GM19043 (cell line): ENCODE measurements at regions not wholly inside any gene's neighbourhood (a gene's known extent, or its start where the extent isn't known, plus 50 kb on each side); places are given as distances from the start of the nearest gene placed in this dataset.

Source experiments
- ATAC-seq: cut with Tn5 transposase; IDR thresholded peaks from one replicate; pipeline ENCODE4 v1.9.1; 2021; ENCODE audit warnings: low read depth; ENCODE audit not compliant: unreplicated experiment

DNA sequence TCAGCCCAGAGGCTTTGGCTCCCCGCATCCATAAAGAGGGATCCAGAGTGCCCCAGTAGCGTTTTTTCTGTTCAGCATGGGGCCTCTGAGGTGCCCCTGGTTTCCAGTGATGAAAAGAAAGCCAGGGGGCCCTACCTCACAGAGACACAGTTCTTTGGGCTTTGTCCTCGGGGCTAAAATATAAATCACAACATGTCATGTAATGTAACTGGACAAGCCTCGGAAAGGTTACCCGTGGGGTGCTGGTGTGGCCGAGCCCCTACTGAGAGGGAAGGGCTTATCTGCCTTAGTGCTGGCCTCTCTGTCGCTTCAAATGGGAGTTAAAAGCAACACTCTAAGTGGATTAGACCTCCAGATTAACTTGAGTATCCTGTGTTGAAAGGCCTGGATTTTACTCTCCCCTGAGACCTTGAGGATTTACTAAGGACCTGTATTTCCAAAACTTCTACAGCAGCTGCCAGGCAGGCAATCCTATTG is 251.6 kb upstream of the APCDD1 start:
- no peak for ATAC-seq

DNA sequence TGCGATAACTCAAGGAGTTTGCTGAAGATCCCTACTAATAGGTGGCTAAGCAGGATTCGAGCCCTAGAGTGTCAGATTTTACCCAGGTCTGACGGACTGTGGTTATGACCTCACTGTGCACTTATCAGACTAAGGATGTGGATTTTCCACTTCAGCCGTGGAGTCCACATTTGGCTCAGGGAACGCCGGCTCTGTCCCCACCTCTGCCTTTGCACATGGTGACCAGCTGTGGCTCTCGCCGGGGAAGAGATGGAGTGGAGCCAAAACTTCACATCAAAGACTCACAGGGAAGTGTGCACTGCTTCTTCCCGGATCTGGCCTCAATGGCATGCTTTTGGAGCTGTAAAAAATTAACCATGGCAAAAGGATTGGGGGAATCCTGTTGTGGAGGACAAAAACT is 249.3 kb upstream of the APCDD1 start:
- no peak for ATAC-seq

DNA sequence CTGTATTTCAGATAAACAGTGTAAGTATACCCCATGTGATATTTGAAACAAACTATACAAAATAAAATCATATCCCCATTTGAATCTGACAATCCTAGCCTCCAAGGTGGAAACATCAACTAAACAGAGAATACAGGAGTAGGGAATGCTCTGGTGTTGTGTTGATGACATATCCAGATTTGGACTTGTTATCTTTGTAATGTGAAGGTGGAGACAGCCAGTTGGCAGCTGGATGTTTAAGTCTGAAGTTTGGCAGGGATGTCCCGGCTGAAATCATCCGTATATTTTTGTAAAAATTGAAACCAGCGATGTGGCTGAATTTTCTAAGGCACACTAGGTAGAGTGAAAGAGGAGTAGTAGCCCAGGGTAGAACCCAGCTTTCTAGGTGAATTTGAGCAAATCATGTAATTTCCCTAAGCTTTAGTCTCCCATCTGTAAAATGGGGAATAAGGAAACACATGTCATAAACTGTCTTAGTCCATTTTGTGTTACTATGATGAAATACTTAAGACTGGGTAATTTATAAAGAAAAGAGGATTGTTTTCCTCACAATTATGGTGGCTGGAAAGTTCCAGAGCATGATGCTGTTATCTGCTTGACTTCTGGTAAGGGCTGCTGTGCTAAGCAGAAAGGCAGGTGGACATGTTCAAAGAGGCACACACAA is 246.6 kb upstream of the APCDD1 start:
- ATAC-seq: no peak

DNA sequence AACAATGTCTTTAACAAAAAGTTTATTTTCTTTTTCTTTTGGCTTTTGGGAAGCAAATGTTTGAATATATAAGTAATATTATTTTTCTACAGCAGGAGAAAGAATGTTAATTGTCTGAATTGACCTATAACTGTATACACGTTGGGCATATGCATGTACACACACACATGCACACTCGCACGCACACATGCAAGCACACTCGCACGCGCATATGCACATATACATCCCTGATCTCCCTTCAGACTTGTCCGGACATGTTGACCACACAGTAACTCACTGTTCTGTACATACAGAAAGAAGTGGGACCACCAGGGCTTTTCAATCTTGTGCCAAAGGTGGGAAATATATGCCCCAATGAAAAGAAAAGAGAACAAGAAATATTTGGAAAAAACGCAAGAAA is 245.1 kb upstream of the APCDD1 start:
- ATAC-seq: no peak

GRCh38 chr18:10210057-10210633 is 244.3 kb upstream of the APCDD1 start:
- ATAC-seq: no peak

- peak; percentile 94 for ATAC-seq
These were observed 240.9 kb upstream of the APCDD1 start for GRCh38 chr18:10213526-10213925.

DNA sequence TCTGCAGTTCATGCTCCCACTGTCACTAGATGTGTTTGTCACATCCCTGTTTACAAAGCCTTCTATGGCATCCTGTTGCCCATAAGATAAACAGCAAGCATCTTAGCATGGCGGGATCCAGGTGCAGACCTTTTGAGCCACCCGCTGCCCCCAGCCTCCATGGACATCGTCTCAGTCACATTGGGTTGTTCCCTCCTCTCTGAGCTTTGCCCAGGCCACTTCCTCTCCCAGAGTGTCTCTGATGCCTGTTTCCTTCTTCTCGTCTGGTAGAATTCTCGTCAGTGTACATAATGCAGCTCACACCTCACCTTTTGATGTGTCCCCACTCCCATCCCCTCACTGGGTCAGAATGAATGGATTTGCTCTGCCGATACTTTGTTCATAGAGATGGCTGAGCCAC is 239.0 kb upstream of the APCDD1 start:
- ATAC-seq: no peak

DNA sequence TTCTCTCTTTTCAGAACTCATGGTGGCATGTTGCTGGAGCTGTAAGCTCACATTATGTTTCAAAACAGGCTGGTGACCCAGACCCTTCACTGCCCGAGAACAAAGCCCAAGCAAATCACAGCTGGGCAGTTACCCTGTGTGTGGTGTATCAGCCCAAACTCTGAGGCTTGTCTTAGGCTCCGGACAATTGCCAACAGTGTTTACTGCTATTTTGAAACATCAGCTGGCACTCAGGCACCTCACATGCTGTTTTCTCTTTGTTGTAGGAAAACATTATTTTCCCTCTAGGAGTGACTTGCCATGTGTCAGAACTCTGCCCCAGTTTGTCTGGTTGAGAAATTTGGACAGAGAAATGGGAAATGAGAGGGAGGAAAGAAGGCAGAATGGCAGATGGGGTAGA is 237.6 kb upstream of the APCDD1 start:
- no peak for ATAC-seq

DNA sequence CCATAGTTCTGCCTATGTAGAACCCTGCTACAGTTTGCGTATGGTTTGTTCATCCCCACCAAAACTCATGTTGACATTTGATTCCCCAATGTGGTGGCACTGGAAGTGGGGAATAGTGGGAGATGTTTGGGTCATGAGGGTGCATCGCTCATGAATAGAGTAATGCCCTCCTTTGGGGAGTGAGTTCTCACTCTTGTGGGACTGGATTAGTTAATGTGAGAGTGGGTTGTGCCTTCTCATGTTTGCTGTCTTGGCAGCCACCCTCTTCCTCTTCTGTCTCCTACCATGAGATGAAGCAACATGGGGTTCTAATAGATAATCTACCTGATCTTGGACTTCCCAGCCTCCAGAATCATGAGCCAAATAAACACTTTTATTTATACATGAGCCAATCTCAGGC is 237.2 kb upstream of the APCDD1 start:
- no peak for ATAC-seq

GRCh38 chr18:10225300-10225699 is 229.1 kb upstream of the APCDD1 start:
- no peak for ATAC-seq

- ATAC-seq: no peak
These were observed 227.5 kb upstream of the APCDD1 start for GRCh38 chr18:10226971-10227370.

GRCh38 chr18:10228326-10228725 is 226.1 kb upstream of the APCDD1 start:
- no peak for ATAC-seq

- ATAC-seq: no peak
These were observed 225.0 kb upstream of the APCDD1 start for GRCh38 chr18:10229458-10229857.

DNA sequence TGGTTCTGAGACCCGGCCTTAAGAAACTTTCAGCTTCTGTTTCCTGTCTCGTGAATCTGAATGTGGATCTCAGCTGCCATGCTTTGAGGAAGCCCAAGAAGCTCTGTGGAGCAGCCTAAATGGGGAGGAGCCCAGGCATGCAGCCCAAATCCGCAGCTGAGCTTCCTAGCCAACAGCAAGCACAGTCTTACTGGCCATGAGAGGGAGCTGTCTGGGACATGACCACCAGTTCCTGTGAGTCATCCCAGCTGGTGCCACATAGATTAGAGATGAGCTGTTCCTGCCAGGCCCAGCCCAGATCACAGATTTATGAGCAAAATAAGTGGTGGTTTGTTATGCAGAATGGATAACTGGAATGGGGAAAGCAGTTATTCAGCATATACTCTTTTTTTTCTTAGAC is 224.4 kb upstream of the APCDD1 start:
- ATAC-seq: no peak

DNA sequence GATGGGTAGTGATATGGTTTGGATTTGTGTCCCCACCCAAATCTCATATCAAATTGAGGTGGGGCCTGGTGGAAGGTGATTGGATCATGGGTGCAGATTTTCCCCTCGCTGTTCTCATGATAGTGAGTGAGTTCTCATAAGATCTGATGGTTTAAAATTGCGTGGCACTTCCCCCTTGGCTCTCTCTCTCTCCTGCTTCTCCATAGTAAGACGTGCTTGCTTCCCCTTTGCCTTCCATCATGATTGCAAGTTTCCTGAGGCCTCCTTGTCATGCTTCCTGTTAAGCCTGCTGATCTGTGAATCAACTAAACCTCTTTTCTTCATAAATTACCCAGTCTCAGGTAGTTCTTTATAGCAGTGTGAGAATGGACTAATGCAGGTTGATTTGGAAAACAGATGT is 223.2 kb upstream of the APCDD1 start:
- no peak for ATAC-seq

DNA sequence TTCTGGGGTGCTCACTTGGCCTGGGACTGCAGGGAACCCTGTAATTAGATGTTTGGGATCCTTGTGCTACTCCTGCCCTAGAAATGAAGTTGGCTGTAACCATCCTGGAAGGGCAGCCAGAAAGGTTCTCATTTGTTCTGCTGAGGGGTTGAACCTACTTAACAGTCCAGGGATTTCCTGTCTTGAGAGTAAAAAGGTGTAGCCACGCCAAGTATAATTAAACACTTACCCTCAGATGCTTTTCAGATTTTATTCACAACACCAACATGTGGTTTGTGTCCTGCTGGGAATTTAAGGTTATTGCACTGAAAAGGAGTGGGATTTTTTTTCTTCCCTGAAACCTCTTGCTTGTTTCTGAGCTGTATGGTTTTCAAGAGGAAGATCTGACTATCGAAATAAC is 222.4 kb upstream of the APCDD1 start:
- no peak for ATAC-seq

DNA sequence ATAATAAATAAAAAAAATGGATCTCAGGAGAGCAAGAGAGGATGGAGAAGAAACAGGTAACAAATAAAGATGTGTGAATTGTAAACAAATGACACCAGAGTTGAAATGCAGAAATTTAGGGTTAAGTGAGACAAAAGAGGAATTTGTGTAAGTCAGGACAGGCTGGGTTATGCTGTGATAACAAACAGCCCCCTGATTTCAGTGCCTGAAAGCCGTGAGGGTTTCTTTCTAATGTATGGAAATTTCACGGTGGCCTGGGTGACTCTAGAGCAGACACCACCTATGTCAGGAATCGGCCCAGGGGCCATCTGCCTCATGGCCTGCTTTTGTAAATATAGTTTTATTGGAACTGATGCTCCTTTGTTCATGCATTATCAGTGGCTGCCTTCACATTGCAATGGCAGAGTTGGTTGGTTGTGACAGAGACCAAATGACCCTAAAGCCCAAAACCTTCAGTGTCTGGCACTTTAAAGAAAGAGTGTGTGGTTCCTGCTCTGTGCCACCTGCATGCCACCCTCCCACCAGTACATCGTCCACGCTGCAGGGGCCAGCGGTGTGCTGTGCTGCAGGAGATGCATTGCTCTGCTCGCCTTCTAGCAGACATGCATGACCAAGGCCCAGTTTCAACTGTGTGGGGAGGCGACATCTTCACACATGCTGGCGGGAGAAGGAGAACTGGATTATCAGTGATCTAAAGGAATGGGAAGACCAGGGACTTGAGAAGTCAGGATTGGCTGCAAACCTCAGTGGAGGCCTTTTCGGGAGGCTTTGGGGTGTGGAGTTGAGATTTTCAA is 221.2 kb upstream of the APCDD1 start:
- ATAC-seq: no peak

GRCh38 chr18:10234281-10234680 is 220.2 kb upstream of the APCDD1 start:
- ATAC-seq: no peak

DNA sequence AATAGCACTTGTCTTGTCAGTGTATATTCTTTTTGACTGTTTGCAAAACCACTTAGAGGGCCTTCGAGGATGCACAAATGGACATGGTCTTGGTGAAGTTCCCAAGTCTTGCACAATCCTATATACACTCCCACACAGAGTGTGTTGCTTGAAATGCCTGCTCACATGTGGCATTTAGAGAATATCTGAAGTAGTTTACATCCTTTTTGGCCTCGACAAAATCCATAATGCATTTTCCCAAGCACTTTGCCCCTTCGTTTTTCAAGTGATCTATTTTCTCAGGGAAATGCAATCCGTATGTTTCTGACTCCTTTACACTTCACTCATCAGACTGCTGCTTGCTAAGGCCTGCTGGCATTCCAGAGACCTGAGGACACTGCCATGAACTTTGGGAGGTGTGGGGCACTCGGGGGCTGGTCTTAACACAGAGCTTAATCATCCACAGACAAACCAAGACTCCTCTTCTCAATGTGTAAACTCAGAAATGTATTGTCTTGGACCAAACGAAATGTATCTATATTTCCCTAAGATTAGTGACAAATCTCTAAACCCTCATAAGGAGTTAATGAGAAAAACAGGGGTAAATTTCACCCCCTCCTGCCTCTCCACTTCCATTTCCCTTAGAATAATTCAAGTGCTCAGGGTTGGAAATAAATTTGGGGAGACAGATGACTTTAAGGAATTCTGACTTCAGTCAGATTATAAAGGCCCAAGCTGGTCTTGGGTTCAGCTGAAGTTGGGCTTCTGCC is 219.3 kb upstream of the APCDD1 start:
- no peak for ATAC-seq

DNA sequence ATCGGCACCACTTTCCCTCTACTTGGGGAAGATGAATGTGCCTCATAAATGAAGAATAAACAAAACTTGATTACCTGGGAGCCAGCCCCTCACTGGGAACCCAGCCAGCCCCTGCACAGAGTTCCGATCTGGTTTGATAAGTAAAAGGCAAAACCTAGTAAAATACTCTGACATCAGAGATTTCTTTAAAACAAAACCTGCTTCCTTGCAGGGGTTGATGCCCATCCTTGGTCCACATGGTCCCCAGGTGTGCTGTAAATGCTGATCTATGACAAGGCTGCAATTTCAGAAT is 218.8 kb upstream of the APCDD1 start:
- no peak for ATAC-seq

DNA sequence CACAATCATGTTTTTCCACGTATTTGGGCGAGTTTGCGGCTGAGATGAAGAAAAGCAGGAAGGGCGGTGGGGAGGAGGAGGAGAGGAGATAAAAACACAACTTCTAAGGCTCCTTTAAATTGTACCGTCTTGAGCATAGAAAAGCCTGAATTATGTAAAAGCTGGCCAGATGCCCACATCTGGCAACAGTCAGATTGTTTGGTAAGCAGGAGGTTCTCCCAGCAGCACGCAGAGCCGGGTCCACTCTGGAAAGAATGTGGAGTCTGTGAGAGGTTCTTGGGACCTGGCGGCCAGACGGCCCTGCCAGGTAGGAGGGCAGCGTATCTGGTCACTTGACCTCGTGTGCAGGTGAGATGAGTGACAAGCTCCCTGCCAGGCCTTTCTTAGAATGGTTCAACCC is 215.3 kb upstream of the APCDD1 start:
- no peak for ATAC-seq
